GM18519 (cell line): ENCODE measurements at regions not wholly inside any gene's neighbourhood (a gene's known extent, or its start where the extent isn't known, plus 50 kb on each side); places are given as distances from the start of the nearest gene placed in this dataset.

Experiments used
- ATAC-seq: cut with Tn5 transposase; IDR thresholded peaks from one replicate; pipeline ENCODE4 v1.9.1; 2021; ENCODE audit warnings: mild to moderate bottlenecking, moderate library complexity; ENCODE audit not compliant: unreplicated experiment, low FRiP score

DNA sequence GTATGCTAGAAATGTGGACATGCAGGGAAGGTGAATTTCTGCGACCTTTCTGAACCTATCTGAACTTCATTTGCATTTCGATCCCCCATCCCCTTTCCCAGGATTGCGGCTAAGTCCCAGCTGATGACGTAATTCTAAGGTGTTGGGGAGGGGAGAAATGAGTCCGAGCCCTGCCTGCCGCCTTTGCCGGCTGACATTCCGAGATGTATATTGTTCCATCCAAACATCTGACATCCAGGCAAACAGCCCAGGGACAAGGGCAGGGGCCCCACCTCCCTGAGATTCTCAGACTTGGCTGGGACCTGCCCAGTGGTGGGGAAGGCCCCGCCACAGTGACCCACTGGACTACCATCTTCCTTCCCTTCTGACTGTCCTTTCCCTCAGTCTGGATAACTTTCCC lies 494.6 kb downstream of the ENC1 start:
- no peak for ATAC-seq

DNA sequence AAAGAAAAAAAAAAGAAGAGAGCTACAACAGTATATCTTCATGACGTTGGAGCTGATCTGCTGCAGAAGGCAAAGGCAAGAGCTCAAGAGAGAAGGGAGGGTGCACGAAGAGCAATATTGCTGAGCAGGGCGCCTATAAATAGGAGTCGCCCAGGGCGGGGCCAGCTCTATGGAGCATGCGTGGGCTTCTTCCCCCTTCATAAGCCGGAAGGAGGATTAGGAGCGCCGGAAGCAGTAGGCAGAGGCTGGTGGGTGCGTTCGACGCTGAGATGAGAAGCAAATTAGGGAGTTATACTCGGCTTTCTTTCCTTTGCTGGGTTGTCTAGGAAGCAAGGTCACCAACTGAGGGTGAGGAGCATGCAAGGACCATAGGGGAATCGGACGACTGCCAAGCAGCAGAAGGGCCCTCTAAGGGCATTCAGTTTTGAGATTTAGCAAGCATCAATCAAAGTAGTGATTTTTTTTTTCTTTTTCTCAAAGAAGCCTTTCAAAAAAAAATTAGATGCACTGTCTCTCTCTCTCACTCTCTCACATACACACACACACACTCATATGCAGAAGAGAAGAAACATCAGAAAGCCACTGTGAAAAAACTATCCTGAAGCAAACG lies 496.7 kb downstream of the ENC1 start:
- ATAC-seq: no peak

DNA sequence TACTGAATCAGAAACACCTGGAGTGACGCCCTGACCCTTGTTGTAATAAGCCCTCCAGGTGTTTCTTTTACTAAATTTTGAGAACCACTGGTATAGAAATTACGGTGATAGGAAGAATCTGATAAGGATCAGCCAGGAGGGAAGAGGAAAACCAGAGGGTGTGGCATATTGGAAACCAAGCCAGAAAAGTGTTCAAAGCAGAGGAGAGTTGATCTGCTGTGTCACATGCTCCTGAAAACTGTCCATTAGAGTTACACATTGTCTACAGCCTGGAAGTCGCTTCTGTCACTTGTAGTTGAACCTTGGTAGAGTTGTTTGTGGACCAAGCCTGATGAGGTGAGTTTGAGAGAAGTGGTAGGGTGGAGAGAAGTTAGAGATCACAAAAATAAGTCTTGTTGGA lies 497.4 kb downstream of the ENC1 start:
- ATAC-seq: no peak

DNA sequence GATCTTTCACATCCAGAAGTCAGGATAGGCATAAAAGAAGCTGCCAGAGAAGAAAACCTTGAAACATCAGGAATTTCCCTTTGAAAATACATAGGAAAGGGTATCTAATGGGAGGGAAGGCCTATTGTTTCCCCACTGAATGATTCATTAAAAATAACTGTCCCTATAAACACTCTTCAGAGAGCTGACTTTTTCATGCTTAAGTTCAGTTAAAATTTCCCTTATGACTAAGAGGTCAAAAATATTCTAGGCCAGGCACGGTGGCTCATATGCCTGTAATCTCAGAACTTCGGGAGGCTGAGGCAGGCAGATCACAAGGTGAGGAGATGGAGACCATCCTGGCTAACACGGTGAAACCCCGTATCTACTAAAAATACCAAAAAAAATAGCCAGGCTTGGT lies 499.5 kb downstream of the ENC1 start:
- ATAC-seq: no peak

DNA sequence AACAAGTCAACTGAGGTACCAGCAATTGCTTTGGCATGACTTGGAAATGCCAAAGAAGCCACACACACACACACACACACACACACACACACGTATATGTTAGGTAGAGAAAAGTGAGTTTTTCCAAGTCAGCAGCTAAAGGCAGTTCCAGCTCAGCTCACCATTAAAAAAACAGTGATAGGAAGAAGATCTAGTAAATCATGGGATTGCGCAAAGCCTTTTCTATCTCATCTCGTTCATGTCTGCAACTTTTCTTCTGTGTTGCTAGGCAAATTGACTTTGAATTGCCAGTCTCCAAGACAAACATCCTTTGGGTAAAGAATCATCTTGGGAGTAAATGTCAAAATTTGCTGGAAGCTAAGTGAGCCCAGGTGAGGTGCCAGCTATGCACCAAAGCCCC lies 500.1 kb downstream of the ENC1 start:
- ATAC-seq: no peak

DNA sequence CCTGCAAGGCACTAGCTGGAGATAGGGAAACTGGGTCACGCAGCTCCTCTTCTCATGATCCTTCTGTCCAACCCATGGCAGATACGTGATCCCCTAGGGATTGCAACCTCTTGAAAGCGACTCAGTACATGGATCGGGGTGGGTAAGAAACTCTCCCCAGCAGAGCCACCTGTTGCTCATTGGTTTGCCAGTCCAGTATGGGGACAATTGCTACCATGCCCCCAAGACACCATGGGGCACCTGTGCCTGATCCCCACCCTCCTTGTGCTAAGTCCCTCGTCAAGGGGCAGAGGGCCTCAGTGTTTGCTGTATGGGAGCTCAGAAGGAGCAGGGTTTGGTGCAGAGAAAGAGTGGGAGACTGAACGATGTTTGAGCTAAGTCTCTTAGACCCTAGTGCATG lies 500.9 kb downstream of the ENC1 start:
- no peak for ATAC-seq

DNA sequence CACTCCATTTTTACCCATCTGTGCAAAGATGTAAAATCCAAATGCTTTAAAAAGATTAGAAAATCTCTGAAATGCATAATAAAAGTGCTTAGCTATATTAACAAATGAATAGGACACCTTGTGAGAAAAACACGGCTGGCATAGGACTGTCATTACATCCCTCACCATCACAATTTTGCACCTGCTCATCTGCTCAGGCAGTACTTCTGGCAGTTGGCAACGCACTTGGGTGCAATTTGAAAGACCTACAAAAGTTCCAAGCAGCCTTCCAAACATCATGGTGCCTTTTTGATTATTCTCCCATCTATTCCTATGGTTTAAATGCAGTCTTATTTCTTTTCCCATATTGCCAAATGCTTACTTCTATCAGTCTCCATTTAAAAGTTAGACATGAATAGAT lies 501.8 kb downstream of the ENC1 start:
- no peak for ATAC-seq

DNA sequence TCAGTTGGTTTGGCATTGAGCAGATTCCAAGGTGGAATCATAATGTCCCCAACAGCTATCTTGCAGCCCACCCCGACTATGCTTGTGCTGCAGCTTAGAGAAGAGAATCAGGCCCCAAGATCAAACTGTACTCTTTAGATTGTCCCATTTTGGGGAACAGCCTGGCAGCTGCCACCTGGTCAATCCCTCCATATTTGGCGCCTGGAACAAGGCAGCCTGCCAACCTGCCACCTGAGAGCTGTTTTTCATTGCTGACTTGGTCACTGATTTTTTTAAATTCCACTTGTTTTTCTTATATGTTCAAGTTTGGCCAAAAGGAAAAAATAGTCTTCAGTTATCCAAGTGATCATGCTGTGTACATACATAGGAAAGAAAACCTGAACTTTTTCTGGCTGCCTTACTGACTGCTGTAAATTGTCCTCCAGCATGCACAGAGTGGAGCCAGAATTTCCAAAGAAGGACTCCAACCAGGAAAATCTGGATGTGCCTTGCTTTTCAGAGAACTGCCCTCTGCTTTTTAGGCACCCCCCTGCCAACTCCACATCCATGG lies 504.2 kb downstream of the ENC1 start:
- no peak for ATAC-seq

DNA sequence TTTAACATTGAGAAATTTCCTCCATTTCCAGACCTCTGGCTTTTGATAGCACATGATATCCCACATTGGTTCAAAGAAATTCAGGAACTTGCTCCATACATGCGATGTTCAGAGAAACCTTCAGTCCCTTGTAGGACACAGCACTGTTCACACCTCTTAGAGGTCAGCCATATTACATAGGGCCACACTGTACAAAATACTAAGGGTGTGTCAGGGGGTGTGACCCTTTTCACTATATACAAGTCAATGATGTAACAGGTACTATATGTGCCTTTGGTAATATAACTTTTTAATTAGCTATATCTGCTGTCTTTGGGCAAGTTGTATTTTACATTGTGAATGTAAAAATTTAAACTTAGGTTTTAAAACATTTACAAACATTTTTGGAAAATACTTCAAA lies 505.5 kb downstream of the ENC1 start:
- ATAC-seq: no peak

DNA sequence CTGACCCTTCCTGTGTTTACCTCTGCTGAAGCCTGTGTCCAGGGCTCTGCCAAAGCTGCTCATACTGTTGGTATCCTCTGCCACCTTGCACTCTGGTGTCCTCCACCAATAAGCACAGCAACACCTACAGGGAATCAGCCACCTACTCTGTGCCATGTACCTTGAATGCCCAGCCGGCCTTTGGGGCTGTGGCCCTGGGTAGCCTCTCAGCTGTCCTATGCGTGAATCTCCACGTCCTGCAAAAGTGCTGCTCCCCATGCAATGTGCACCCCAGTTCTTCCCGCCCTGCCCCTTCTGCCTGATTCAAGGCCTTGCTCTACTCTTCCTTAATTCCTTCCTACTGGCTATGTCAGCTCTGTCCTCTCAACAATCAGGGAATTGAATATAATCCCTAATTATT lies 506.5 kb downstream of the ARHGEF28 start:
- ATAC-seq: no peak

DNA sequence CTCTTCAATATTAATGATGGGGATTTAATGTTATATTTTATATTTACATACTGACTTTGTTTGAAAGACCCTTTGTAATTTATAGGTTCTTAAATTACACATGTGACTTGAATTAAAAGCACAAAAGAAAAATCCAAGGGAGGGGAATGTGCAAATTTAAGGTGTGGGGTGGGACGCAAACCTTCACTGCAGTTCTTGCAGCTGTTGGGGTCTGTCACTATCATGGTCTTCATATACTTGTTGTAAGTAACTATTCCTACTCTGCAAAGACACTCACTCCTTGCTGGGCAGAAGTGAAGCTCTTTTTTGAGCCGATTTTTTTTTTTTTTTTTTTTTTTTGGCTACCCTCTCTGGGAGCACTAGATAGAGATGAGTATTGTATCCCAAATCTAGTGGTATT lies 505.3 kb downstream of the ARHGEF28 start:
- ATAC-seq: no peak

DNA sequence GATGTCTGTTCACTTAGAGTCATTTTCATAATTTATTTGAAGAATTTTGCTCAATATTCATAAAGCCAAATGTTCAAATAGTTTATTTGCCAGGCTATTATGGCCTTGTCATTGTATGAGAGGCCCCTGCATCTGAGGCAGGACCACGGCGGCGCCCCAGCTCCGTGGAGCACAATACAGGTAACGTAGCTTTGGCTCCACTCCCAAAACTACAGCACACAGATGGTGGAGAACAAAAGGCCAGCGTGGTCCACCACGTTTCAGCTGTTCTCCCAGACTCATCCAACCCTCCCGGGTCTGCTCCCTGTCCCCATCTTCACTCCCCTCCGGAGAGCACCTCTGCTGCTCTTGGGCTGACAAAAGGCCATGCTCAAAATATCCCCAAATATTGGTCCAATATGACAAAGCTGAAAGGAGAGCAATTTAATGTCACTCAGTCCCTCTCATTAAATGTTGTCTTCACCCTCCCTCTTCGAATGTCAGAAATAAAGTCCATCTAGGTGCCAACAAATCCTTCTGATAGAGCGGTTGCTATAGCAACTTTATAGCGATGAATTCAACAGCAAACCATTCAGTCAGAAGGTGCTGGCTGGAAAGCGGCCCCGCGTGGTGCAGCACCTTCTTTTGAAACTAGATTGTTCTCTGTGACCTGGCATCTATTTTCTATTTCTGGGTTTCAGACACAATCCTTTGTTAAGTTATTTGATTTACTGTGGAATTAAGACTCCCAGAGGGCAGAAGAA lies 504.3 kb downstream of the ARHGEF28 start:
- no peak for ATAC-seq

DNA sequence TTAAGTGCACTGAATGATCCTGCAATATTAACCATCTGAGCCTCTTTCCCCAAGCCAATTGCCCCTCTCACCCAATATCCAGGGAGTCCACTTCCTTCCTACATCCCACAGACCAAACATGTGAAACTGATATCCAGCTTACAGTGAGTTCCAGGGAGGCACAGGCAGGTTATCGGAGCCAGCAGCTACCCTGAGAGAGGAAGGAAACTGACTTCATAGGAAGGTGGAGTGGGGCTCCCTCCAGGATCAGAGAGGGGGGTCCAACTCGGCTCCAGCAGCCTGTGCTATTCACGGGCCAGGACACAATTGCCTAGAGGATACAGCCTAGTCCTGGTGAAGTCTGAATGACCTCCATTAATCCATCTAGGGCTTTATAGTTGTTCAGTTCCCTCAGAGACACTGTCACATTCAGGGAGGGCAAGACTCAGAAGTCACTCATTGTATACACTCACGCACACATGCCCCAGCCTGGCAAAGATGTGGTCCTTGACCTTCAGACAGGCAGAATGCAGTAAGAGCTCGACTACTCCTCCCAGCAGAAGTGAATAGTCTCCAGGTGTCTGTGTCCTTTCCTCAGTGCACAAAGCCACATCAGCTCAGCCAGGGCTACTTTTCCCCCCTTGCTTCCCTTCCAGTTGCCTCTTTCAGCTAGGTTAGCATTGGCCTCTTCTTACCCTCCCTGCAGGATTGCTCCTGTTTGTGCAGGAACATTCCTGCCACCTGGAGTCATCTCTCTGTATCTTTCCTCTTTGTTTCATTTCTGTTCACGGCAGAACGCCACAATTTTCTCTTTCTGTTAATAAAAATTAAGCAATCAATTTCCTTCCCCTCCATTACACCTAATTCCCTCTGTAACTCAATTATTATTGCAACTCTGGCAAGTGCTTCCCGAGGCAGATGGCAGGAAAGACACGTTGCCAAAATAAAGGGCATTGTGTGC lies 501.7 kb downstream of the ARHGEF28 start:
- ATAC-seq: no peak

DNA sequence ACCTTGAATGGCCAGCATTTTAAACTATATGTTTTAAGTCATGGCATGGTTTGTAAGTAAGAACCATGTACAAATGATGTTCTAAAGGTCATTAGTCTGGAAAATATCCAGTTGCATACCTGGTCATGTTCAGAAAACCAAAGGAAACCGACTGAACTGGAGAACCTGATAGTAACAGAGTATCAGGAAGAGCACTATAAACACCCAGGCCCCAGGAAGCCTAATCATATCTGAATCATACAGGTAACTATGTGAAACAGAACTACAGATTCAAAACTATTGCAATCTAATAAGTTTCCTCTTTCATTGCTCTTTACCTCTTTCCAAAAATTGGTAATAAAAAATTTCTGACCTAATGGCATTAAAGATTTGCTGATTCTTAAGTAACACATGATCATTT lies 500.3 kb downstream of the ARHGEF28 start:
- ATAC-seq: no peak

DNA sequence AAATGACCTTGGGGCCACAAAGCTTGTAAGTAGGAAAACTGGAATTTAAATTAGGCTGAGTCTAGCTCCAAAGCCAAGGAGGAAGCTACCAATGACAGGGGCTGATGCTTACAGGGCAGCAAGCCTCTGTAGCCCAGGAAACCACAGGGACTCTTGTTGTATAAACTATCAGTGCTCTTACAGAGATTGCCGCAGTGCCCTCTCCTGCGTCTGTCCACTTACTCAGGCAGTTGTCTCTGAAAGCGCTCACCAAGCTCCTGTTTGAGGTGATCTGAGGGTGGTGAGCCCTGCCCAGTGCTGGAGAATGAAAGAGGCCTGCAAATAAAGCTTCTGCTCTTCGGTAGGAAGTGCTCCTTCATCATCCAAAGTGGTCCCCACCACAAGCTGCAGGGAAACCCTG lies 498.8 kb downstream of the ARHGEF28 start:
- no peak for ATAC-seq

DNA sequence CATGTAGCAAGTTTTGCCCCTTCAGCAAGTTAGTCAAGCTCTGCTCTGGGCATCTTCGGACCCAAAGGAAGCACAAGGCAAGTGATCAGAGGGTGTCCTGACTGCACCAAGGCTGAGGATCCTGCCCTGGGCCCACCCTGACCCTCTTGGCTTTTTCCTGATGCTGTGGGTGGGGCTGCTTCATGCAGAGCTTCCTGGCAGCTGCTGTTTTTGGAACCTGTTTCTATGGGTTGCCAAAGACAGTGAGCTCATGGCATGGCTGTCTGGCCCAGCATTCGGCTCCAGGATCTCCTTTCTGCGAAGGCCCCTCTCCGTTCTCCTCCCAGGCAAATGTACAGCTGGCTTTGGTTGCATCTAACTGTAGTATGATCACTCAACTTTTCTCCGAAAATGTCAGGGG lies 497.9 kb downstream of the ARHGEF28 start:
- no peak for ATAC-seq

DNA sequence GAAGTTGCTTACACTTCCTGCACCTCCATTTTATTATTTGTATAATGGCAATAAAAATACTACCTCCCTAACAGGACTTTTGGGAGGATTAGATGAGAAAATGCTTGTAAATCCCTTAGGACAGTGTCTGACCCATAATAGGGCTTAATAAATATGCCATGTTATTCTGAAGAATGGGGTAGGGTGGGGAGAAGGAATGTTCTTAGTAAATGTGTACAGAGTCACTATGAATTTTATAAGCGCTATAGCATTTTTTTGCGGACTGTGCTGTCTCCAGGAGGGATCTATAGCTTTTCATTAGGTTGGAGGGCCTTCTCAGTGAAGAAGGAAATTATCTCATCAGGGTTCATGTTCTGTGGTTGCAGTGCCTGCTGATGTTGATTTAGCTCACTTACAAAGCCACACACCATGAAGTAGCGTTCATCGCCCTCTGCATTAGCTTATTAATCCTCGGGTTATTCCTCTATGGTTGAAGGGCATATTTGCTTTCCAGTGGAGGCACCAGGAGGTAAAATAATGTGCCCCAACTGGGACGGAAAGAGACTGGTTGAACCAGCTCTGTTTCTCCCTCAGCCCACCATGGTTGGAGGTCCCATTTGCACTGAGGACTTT lies 497.1 kb downstream of the ARHGEF28 start:
- no peak for ATAC-seq

DNA sequence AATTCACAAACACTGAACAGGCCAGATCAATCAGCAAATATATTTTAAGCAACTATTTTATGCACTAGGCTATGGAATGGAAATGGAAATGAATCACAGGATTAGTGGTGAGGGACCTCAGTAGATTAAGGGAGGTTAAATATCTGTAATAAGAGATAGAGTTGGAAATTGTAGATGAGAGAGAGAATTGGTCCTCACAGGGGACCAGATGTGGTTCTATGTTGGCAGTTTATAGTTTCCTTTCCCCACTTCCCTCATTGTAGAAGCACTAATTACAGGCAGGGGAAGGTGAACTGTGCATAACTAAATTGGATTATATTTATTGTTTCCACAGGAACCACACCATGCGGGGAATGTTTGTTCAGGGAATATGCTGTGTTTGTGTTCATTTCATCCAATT lies 496.2 kb downstream of the ARHGEF28 start:
- ATAC-seq: no peak

DNA sequence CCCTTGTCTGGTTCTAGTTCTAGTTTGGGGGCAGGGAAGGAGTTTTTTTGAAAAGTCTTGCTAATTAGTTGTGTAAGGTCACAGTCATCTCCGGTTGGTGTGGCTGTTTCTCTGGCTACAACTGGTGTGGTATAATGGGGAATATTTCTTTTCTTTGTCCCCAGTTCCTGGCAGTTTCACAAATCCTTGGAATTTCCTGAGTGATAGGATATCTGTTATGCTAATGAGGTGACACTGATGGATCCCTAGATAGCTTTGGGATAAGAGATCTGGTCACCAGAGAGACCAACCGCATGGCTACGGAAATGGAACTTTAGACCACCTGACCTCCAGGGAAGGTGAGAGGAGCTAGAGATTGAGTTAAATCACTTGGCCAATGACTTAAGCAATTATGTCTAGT lies 494.6 kb downstream of the ARHGEF28 start:
- no peak for ATAC-seq

DNA sequence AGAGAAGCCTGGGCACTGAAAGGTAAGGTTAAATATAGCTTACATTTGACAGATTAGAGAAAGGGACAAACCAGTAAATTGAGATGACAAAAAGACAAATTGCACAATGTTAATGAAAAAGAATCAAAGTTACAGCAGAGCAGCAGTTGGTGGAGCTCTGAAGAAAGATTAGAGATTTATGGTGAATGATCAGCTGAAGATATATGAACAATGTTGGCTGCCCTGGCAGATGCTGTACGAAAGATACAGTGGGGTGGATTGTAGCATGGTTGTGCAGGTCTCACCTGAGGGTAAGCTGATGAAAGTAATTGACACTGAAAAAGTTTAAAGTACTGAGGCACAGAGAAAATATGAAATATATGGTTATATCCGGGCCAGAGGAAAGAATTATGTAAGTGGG lies 492.1 kb downstream of the ARHGEF28 start:
- ATAC-seq: no peak

DNA sequence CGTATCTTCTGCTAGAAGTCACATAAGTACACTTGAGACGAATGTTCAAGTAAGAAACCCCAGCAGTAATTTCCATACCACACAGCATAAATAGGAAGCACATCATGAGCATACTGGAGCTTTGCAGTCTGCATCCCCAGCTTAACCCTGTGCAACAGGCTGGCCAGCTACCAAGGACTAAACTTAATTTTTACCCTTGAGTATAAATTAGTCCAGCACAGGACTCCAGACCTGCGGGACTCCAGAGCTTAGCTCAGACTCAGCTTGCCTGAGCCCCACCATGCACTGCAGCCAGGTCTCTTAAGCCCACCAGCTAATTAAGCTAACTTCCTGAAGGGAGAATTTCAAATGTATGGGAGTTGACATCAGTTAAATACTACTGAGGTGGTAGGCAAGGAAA lies 491.0 kb downstream of the ARHGEF28 start:
- ATAC-seq: no peak
